GM19463 (cell line): ENCODE measurements at regions not wholly inside any gene's neighbourhood (a gene's known extent, or its start where the extent isn't known, plus 50 kb on each side); places are given as distances from the start of the nearest gene placed in this dataset.

ENCODE experiments used
- ATAC-seq: cut with Tn5 transposase; IDR thresholded peaks from one replicate; pipeline ENCODE4 v1.9.1; 2021; ENCODE audit warnings: mild to moderate bottlenecking, moderate library complexity; ENCODE audit not compliant: unreplicated experiment

GRCh38 chr14:53692451-53692850 is 264.2 kb downstream of the BMP4 start:
- no peak for ATAC-seq

DNA sequence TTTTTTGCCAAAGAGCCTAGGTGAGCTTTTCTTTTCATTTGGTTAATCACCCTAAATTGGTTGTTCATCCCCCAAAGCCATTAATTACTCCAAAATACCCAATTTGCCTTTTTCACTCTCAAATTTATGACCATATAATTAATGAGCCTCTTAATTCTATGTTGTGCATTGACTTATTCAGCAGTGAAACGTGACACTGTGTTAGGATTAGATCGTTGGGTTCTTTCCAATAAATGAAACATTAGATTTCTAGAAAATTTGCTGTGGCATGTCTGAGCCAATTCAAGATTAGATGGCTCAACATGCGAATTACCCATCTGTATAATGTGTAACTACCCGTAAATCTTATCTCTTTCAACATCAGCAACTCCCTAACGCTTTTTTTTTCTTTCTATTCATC is 273.4 kb downstream of the BMP4 start:
- ATAC-seq: no peak

DNA sequence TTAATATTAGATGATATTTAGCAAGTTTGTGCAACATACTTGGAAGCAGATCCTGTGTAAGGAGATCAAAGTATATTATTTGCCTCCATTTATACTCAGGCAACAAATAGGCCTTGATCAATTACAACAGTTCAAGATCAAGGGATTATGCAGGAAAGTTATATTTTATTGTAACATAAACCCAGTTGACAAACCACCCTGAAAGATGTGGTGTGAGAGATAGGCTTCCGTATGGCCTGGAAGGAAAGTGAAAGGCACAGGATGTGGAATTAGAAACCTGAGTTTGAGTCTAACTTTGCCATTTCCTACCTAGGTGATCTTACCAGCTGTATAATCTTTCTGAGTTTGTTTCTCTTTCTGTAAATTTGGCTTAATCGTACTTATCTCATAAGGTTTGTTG is 284.1 kb downstream of the BMP4 start:
- no peak for ATAC-seq

DNA sequence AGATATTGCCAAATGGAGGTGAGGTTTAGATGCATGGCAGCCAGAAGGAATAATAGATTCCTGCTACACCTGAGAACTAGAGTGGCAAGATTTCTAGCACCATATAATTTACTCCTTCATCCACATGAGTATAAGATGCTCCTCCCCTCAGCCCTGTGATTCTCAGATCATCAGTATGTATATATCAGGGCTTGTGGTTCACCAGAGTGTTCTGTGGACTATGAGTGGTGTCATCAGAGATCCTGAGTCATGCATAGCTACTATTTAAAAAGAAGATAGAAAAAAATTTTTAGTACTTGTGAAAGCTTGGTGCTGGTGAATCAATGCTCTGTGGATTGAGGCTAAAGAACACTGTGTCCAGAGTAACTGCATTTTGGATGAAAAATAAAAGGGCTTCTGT is 285.9 kb downstream of the BMP4 start:
- ATAC-seq: no peak

- no peak for ATAC-seq
Observed at GRCh38 chr14:53668897-53669296, 287.7 kb downstream of the BMP4 start.

DNA sequence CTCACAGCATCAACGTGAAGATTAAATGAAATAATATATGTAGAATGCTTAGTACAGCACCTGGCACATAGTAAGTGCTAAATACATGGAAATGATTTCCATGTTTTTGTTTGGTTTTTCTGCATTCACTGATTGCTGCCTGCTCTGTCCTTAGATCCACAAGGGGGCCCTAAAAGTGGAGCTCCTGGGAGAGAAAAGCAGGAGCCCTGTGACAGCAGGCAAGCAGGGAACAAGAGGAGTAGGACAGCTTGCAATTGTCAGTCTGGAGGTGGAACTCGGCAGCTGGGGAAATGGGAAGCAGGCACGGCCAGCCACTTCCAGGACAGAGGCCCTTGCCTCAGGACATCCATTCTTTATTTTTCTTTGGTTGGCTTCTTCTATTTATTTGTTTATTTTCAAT is 292.9 kb downstream of the BMP4 start:
- no peak for ATAC-seq

- ATAC-seq: peak; percentile 78
Observed at GRCh38 chr14:53655080-53655785, 301.4 kb downstream of the BMP4 start.

DNA sequence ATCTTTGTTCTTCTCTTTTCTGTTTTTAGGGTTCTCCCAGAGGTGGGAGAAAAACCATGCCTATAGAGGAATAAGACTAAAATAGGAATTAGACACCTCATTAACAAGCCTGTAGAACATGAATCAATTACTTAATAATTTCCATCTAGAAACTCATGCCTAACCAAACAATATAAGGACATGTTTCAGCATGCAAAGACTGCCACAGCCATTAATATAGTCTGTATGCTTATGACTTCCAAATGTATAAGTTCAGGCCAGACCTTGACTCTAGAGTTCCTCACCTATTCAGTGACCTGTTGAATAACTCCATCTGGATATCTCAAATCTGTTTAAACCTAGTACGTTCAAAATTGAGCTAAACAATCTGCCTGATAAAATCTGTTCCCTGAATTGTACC is 304.6 kb downstream of the BMP4 start:
- no peak for ATAC-seq

DNA sequence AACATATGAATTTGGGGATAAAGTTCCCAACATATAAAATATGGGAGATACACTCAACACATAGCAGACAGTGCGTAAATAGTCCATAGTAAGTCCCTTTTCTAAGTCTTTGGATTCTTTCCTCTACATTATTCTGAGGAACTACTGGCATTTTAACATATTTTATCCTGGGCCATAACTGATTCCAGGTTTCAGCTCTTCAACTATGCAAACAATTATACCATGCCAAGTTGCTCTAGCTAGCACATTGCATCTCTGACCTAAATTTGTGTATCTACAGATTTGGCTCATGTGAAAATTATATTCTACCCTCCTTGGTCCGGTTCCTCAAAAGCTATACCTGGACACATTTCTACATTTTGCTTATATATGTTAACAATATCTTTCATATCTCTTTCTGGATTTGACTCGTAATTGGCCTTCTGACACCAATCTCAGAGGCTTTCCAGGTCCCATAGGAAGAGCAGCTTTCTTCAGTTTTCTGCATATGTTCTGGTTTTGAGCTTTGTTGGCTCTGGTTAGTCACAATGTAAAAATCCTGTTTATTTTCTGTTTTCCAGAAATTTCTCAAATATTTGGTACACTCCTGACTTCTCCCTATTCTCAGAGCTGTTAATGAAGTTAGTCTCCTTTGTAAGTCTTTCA is 305.4 kb downstream of the BMP4 start:
- ATAC-seq: no peak

DNA sequence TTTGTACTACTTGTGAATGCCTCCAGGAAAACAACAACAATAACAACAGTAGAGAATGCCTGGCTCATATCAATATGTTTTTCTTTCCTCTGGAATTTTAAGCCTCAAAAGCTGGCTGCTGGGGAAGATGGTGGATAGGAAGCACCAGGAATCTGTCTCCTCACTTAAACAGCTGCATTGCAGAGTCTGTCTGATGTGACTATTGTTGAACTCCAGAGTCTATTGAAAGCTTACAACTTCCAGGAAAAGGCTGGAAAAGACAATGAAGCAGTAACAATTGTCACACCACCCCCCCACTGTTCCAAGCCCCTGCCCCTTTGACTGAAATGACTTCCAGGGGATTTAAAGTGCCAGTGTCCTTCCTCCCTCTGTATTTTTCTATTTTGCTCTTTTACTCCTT is 309.7 kb downstream of the BMP4 start:
- no peak for ATAC-seq

DNA sequence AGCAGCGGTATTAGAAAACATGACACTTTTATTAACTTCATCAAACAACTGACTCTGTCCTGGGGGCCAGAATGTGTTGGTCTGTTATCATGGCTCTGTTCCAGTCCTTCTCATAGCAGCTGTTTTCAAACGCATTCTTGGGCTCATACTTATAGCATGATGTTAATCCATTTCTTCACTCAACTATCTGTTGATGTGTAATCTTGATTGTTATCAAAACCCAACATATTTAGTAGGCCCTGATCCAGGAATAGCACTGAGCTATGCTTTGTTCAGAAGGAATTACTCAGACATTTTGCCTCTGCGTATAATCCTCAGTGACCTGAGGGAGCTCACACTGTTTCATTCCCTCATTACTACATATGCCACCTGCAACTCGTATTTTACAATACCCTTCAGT is 315.9 kb downstream of the BMP4 start:
- no peak for ATAC-seq

GRCh38 chr14:53638966-53639365 is 317.7 kb downstream of the BMP4 start:
- ATAC-seq: no peak

DNA sequence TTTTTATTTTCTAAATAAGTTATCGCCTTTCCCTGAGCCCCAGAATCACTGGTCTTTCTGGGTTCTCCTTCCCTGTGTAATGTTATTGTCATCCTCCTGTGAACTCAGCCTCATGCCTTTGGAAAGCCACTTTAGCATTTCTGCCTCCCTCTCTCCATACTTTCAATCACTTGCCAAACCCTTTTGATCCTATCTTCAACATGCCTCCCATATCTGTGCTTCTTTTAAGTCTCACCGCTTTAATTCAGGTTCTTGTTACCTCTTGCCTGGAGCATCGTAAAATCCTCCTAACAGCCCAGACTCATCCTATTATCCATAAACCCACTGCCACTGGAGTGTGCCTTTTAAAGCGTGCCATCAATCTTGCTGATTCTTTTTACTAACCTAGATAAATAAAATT is 321.8 kb downstream of the BMP4 start:
- ATAC-seq: no peak

DNA sequence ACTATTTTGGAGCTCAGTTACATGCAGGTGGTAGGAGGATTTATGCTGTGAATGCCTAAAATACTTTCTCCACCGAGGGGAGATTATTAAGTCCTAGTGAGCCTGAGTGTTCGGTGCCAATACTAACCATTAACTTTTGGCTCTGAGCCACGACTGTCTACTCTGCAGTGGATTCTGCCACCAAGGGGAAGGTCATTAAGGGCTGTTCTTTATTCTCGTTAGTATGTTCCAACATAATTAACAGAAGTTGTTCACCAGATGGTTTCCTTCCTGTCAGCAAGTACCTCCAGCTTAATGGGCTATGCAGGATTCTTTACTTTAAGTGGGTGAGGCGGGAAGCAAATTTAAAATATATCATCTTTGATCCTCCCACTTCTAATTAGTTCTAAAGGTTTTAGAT is 326.3 kb downstream of the BMP4 start:
- ATAC-seq: no peak

DNA sequence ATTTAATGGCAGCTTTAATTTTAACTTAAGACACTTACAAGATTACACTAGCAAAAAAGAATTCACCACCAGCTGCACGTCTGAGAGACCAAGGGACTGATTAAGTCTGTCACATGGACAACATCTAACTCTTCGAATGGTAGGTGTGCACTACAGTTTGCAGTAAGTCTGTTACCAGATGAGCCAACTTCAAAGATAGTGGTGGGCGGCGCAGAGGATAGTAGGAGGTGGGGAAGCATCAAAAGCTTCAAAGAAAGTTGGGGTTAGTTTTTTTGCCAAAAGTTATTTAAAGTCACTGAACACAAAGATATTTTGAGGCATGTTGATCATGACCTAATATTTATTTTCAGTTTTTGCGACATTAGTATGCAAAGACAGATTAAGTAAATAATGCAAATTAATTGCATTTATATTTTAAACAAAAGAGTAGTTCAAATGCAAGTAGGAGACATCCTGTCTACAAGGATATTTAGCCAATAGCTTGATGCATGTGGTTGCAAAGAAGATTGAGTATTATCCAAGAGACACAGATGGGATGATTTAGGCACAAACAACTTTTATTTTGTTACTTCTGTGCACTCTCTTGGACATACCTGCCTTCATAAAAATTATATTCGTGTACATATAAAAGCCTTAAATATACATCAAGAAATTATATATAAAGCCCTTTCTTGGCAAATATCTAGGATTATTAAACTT is 327.7 kb downstream of the BMP4 start:
- ATAC-seq: no peak

DNA sequence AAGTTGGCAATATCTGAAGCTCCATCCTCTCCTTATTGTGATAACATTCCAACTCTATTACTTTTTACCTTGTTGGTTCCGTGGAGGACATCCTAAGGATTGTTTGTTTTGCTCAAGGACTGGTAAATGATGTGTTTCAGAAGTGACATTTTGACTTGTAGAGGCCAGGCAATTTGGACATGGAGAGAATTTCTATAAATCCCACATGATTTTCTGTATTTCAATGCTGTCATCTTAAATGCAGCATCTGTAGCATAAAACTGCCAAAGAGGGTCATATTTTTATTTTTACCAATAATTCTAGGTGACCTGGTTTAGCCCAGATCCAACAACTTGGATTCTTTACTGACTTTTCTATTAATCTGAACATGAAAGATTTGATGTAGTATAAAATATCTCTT is 328.4 kb downstream of the BMP4 start:
- ATAC-seq: no peak

GRCh38 chr14:53626761-53627160 is 329.9 kb downstream of the BMP4 start:
- no peak for ATAC-seq

GRCh38 chr14:53622447-53622846 is 334.2 kb downstream of the BMP4 start:
- ATAC-seq: no peak

GRCh38 chr14:53621921-53622320 is 334.7 kb downstream of the BMP4 start:
- no peak for ATAC-seq

- ATAC-seq: peak; percentile 64
Observed at GRCh38 chr14:53621433-53621832, 335.2 kb downstream of the BMP4 start.

- ATAC-seq: peak; percentile 41
Observed at GRCh38 chr14:53620890-53621289, 335.7 kb downstream of the BMP4 start.

DNA sequence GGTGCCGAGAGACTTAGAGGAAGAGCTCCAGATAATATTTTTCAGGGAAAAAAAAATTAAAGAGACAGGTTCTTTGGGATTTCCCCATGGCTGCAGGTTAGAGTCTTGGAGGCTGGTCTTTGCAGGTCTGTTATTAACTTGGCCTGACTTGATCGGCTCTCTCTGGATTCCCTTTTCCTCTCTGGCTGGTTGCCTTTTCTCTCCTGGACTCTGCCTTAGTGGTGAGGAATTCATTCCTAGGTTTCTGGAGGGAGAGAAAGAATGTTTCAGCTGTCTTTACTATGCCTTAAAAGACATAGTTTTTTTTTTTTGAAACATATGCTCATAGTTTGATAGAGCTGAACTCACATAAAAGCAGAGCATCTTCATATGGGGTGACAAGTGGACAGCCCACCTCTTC is 336.3 kb downstream of the BMP4 start:
- no peak for ATAC-seq
